IPS-20b (cell line): ENCODE measurements at regions not wholly inside any gene's neighbourhood (a gene's known extent, or its start where the extent isn't known, plus 50 kb on each side); places are given as distances from the start of the nearest gene placed in this dataset.

Source experiments
- H3K27ac ChIP-seq: one replicate; pipeline ENCODE4 v1.5.1; 2013; ENCODE audit warnings: low read length
- H3K27me3 ChIP-seq: 2 replicates; pipeline ENCODE4 v1.6.1; 2013; ENCODE audit warnings: mild to moderate bottlenecking, low read length, inconsistent platforms; ENCODE audit not compliant: insufficient read depth
- H3K36me3 ChIP-seq: 2 replicates; pipeline ENCODE4 v1.6.1; 2013; ENCODE audit warnings: low read depth, mild to moderate bottlenecking, inconsistent platforms, low read length, moderate library complexity; ENCODE audit not compliant: insufficient read depth
- H3K4me1 ChIP-seq: 2 replicates; pipeline ENCODE4 v1.6.1; 2013; ENCODE audit warnings: mild to moderate bottlenecking, control low read depth, inconsistent platforms, low read length, moderate library complexity; ENCODE audit not compliant: insufficient read depth
- H3K4me3 ChIP-seq: 2 replicates; pipeline ENCODE4 v1.5.1; 2013; ENCODE audit warnings: mild to moderate bottlenecking, low read length, inconsistent platforms
- H3K9ac ChIP-seq: 2 replicates; pipeline ENCODE4 v1.6.1; 2013; ENCODE audit warnings: low read depth, mild to moderate bottlenecking, inconsistent platforms, low read length, moderate library complexity
- H3K9me3 ChIP-seq: 2 replicates; pipeline ENCODE4 v1.6.1; 2013; ENCODE audit warnings: mild to moderate bottlenecking, low read depth, low read length, inconsistent platforms; ENCODE audit not compliant: insufficient read depth

GRCh38 chr4:166312166-166312565 is 439.1 kb downstream of the TLL1 start:
- Histone ChIP-seq H3K36me3 (no peaks in the 10 kb centered on the region), H3K27ac (no peak overlapping the region), H3K9me3 (no peaks in the 10 kb centered on the region), H3K27me3 (no peaks in the 10 kb centered on the region), H3K9ac (no peak overlapping the region), H3K4me1 (no peaks in the 10 kb centered on the region), H3K4me3 (no peak overlapping the region)

- Histone ChIP-seq H3K9ac (no peak overlapping the region), H3K27ac (no peak overlapping the region), H3K27me3 (no peaks in the 10 kb centered on the region), H3K36me3 (no peaks in the 10 kb centered on the region), H3K4me3 (no peak overlapping the region), H3K4me1 (no peaks in the 10 kb centered on the region), H3K9me3 (no peaks in the 10 kb centered on the region)
Observed at GRCh38 chr4:166314902-166315301, 441.9 kb downstream of the TLL1 start.

- Histone ChIP-seq H3K9ac (no peak overlapping the region), H3K27ac (no peak overlapping the region), H3K4me3 (no peak overlapping the region), H3K4me1 (no peaks in the 10 kb centered on the region), H3K36me3 (no peaks in the 10 kb centered on the region), H3K27me3 (no peaks in the 10 kb centered on the region), H3K9me3 (no peaks in the 10 kb centered on the region)
Observed at GRCh38 chr4:166315721-166316467, 442.9 kb downstream of the TLL1 start.

DNA sequence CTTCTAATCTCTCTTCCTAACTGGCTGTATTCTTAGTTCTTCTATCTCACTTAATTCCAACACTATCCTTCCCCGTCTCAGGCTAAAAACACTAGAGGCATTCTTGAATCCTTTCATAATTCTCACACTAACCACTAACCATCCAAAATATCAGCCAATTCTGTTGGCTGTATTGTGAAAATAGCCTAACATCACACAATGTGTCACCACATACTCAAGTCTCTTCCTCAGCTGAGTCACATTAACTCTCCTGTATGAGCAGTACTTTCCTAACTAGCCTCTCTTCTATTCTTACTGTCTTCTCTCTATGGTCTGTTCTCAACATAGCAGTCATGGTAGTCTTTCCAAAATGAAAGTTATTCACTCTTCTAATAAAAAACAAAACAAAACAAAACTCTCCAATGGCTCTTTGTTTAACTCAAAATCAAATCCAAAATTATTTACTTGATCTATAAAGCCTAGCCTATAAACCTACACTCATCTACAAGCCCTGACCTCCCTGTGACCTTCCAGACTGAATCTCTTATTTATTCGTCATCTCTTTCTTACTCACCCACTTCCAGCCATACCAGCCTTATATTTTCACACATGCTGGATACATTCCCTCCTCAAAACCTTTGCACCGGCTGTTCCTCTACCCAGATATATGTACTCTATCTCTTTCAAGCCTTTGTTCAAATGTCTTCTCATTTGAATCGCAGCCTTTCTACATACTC is 445.9 kb downstream of the TLL1 start:
- H3K36me3 ChIP-seq = no peaks in the 10 kb centered on the region
- no peaks in the 10 kb centered on the region for H3K27me3 ChIP-seq
- H3K27ac ChIP-seq = no peak overlapping the region
- H3K4me1 ChIP-seq = no peaks in the 10 kb centered on the region
- no peak overlapping the region for H3K4me3 ChIP-seq
- H3K9ac ChIP-seq = no peak overlapping the region
- no peaks in the 10 kb centered on the region for H3K9me3 ChIP-seq

GRCh38 chr4:166323250-166323649 is 450.2 kb downstream of the TLL1 start:
- Histone ChIP-seq H3K4me1 (no peaks in the 10 kb centered on the region), H3K9me3 (no peaks in the 10 kb centered on the region), H3K27ac (no peak overlapping the region), H3K4me3 (no peak overlapping the region), H3K27me3 (no peaks in the 10 kb centered on the region), H3K9ac (no peak overlapping the region), H3K36me3 (no peaks in the 10 kb centered on the region)

DNA sequence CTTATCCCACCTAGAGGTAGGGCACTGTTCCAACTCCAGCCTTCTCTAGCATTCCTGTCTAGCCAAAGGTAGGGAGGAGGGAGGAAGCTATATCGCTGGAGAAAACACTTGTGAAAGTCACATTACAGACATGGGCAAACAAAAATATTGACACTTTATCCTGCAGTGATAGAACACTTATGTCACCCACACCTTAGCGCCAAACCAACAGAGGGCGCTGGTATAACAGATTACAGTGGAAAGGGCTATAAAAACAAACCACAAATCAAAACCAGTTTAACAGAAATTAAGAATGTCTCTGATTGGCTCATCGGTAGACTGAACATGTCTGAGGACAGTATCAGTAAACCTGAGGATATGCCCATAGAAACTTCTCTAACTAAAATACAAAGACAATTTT is 451.3 kb downstream of the TLL1 start:
- Histone ChIP-seq H3K4me1 (no peaks in the 10 kb centered on the region), H3K36me3 (no peaks in the 10 kb centered on the region), H3K27me3 (no peaks in the 10 kb centered on the region), H3K9me3 (no peaks in the 10 kb centered on the region), H3K27ac (no peak overlapping the region), H3K4me3 (no peak overlapping the region), H3K9ac (no peak overlapping the region)

GRCh38 chr4:166335256-166335938 is 462.4 kb downstream of the TLL1 start:
- Histone ChIP-seq H3K27me3 (no peaks in the 10 kb centered on the region), H3K27ac (no peak overlapping the region), H3K36me3 (no peaks in the 10 kb centered on the region), H3K9ac (no peak overlapping the region), H3K4me1 (no peaks in the 10 kb centered on the region), H3K4me3 (no peak overlapping the region), H3K9me3 (no peaks in the 10 kb centered on the region)

GRCh38 chr4:166341992-166342391 is 469.0 kb downstream of the TLL1 start:
- H3K27ac ChIP-seq = no peak overlapping the region
- H3K9ac ChIP-seq = no peak overlapping the region
- no peaks in the 10 kb centered on the region for H3K4me1 ChIP-seq
- no peaks in the 10 kb centered on the region for H3K9me3 ChIP-seq
- H3K36me3 ChIP-seq = no peaks in the 10 kb centered on the region
- no peak overlapping the region for H3K4me3 ChIP-seq
- no peaks in the 10 kb centered on the region for H3K27me3 ChIP-seq

DNA sequence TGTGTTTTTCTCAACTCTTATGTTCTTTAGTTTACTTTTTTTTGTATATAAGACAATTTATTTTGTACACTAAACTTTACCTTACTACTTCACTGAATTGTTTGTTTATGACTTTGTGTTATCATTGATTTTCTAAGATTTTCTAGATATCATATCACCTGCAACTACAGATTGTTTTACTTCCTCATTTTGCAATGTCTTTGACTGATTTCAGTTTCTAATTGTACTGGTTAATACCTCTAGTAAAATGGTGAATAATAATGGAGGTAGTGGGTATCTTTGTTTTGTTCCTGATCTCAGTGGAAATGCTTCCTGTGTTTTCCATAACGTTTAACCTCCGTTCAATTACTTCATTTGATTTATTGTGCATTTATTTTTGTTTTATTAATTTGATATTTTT is 490.2 kb downstream of the TLL1 start:
- Histone ChIP-seq H3K4me1 (no peaks in the 10 kb centered on the region), H3K9me3 (peaks cover 2% of the 10 kb centered on the region; the same call in 1 of the 2 replicates), H3K27ac (no peak overlapping the region), H3K27me3 (no peaks in the 10 kb centered on the region), H3K9ac (no peak overlapping the region), H3K4me3 (no peak overlapping the region), H3K36me3 (no peaks in the 10 kb centered on the region)

DNA sequence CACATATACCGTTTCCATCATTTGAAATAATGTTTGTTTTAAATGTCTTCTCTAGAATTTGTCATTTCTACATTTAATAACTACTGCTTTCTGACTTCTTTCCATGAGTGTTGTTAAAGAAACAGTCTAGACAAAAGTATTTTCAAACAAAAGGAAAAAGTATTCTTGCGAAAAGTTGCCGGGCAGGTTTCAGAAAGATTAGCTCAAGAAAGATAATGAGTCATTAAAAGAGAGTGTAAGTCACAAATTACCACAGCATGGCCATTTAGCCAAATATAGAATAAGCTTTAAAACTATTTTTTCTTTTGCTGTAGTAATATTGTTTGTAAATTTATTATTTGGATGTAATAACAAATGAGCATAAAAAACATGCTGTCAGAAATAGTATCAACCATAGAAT is 493.0 kb downstream of the TLL1 start:
- Histone ChIP-seq H3K9ac (no peak overlapping the region), H3K27ac (no peak overlapping the region), H3K9me3 (peaks cover 7% of the 10 kb centered on the region), H3K4me1 (no peaks in the 10 kb centered on the region), H3K4me3 (no peak overlapping the region), H3K36me3 (no peaks in the 10 kb centered on the region), H3K27me3 (no peaks in the 10 kb centered on the region)

DNA sequence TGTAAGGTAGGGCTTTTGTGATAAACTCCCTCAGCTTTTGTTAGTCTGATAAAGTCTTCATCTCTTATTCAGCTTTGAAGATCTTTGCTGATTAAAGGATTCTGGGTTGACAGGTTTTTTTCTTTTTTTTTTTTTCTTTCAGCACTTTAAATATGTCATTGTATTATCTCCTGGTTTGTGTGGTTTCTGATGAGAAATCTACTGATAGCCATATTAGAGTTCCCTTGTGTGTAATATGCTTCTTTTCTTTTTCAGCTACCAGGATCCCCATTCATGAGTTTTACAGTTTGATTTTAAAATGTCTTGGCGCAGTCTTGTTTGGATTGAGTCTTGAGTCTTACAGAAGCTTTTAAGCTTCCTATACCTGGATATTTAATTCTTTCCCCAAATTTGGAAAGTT is 504.5 kb downstream of the TLL1 start:
- Histone ChIP-seq H3K9ac (no peak overlapping the region), H3K36me3 (no peaks in the 10 kb centered on the region), H3K27ac (no peak overlapping the region), H3K27me3 (no peaks in the 10 kb centered on the region), H3K4me3 (no peak overlapping the region), H3K4me1 (no peaks in the 10 kb centered on the region), H3K9me3 (peaks cover 18% of the 10 kb centered on the region; the same call in 1 of the 2 replicates)
